Mammary epithelial cell (primary cell): ENCODE measurements at regions not wholly inside any gene's neighbourhood (a gene's known extent, or its start where the extent isn't known, plus 50 kb on each side); places are given as distances from the start of the nearest gene placed in this dataset.

Experiments used
- EZH2 ChIP-seq: IDR thresholded peaks from 2 replicates; pipeline ENCODE4 v1.6.1; 2012; ENCODE audit warnings: low read length, inconsistent platforms, borderline replicate concordance
- TF ChIP-seq, protein P1 (sequence below), 2 donors: IDR thresholded peaks in 1 of 2; conservative IDR thresholded peaks in 1 of 2; 2 replicates each; pipeline ENCODE4 v1.5.1; 2011 to 2012; ENCODE audit warnings: inconsistent platforms in 2 of 2, low read length in 2 of 2, mild to moderate bottlenecking in 2 of 2, control low read depth in 1 of 2, low read depth in 1 of 2; ENCODE audit not compliant: insufficient read depth in 1 of 2; ENCODE audit errors: extremely low read depth in 1 of 2

DNA sequence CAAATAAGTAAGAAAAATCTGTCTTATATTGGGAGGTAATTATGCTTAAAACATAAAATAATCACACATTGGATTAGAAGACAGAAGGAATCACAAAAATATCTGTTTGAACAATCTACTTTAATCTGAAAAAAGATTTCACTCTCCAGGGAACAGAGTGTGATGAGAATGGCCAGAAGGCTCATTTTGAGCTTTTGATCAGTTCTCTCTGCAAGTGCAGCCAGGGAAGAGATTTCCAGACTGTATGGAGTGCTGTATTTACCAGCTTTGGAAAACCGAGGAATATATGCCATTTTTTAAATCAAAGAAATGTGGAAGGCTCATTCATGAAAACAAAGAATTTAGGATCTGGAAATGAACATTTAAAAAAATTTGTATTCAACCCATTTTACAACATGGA, 83.0 kb upstream of the WAC start:
- TF ChIP-seq, protein P1, sequence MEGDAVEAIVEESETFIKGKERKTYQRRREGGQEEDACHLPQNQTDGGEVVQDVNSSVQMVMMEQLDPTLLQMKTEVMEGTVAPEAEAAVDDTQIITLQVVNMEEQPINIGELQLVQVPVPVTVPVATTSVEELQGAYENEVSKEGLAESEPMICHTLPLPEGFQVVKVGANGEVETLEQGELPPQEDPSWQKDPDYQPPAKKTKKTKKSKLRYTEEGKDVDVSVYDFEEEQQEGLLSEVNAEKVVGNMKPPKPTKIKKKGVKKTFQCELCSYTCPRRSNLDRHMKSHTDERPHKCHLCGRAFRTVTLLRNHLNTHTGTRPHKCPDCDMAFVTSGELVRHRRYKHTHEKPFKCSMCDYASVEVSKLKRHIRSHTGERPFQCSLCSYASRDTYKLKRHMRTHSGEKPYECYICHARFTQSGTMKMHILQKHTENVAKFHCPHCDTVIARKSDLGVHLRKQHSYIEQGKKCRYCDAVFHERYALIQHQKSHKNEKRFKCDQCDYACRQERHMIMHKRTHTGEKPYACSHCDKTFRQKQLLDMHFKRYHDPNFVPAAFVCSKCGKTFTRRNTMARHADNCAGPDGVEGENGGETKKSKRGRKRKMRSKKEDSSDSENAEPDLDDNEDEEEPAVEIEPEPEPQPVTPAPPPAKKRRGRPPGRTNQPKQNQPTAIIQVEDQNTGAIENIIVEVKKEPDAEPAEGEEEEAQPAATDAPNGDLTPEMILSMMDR (conservative IDR thresholded peaks at IDR 0.05 in 1 of 2, IDR thresholded peaks at IDR 0.05 in 1 of 2; ENCODE audit: extremely low read depth in 1 of 2, insufficient read depth in 1 of 2, low read depth in 1 of 2, low read length in 2 of 2) = no peak
- no peak for TF ChIP-seq EZH2
